Colon (tissue), 2 donors: ENCODE measurements at regions not wholly inside any gene's neighbourhood (a gene's known extent, or its start where the extent isn't known, plus 50 kb on each side); places are given as distances from the start of the nearest gene placed in this dataset.

Experiments
- FAIRE-seq: peaks from 2 replicates; lab custom pipeline; 2012; peaks lifted over from hg19 to GRCh38; lab: Jason Lieb, UNC
- donor health status: control.
- donor health status: control.

DNA sequence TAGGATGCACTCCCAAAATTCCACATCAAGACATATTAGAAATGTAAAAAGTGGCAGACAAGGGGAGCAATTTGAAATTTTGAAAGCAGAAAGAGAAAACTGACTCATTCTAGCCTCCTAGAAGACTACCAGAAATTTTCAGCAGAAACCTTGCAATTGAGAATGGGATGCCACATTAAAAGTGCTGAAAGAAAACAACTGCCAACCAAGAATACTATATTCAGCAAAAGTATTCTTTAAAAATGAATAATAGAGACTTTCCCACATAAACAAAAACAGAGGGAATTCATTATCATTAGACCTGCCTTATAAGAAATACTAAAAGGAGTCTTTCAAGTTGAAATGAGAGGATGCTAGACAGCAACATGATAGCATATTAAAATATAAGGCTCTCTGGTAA lies 78.3 kb upstream of the HTR2A start:
- no peak for FAIRE-seq

DNA sequence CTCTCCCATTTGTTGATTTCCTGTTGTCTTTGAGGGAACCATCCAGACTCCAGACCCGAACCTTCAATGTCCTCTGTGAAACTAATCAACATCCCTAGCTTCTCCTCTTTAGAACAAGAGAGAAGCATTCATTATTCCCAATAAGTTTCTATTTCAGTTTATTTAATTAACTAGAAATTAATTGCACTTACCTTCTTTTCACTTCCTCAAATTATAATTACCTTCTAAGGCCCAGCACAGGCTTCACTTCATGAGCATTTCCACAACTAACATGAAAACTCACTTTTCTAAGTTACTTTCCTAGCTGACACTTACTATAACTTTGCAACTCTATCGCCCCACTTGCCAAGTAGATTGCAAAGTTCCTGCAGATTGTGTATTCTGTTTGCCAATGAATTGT lies 71.6 kb upstream of the HTR2A start:
- FAIRE-seq, result no peak

DNA sequence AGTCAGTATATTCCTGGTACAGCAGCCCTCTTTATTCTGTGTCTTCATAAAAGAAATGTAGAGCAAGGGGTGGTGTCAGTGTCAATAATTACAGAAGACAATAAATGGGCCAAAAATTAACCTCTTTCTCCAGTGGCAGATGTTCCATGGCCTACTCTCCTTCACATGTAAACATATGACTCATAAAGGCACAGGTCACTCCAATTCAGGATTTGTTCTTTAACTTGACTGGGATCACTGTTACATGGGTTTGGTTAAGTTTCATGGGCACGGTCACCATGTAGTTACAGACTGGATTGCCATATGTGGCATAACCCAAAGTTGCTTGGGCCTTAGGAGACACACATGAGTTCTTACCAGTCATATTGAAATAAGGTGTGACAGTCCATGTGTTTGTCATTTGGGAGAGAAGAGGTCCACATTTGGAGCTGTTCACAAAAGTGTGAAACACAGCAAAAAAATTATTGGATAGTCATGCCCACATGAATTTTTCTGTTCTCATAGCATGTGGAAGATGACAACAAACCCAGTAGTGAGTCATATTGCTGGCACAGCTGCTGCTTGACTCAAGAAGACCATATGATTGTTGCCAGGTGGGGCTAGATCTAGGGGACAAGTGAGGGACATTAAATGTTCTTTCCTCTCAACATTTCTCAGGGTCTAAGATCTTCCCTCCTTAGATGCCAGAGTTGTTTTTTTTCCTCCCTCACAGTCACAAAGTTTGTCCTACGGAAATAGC lies 68.1 kb upstream of the HTR2A start:
- no peak for FAIRE-seq

DNA sequence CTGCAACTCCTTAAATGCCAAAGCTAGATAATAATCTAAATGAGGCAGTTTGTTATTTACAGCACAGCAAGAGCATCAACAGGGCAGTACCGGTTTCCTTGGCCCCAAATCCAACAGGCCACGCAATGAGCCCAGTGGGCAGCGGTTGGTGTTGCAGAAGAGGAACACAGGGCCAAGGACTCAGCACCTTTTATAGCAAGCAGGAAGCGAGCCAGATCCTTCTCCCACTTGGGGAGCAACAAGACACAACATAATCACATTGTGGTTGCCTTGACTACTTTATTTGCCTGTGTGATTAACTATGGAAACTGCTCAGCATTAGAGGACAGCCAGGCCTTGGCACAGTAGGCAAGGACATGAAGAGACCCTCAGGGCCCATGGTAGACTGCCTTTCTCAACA lies 67.1 kb upstream of the HTR2A start:
- FAIRE-seq, result no peak

DNA sequence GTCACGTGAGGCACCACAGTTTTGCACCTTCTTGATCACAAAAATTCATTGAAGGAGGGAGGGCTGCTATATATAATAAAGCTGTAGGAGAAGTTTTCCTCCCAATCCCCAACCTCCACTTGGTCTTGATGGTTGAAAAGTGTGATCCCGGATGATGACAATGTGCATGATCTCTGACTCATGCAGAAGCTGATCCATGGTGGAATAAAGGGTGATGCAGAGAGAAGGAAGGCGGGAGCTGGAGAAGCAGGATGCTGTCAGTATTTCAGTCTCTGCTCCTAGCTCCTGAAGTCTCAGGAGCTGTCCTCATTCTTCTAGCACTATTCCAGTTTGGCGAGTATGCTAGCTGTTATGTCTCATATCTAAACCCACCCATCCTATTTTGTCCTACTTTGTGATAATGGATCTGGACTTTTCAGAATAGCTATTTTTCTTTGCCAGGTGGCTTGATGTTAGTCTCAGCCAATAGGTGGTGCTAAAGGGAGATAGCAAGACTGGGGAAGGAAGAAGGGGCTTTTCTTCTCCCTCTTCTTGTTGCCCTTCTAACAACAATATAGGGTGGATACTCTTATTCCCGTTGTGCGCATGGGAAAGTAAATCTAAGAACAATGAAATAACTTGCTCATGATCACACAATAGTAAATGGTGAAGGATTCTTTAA lies 65.6 kb upstream of the HTR2A start:
- no peak for FAIRE-seq

DNA sequence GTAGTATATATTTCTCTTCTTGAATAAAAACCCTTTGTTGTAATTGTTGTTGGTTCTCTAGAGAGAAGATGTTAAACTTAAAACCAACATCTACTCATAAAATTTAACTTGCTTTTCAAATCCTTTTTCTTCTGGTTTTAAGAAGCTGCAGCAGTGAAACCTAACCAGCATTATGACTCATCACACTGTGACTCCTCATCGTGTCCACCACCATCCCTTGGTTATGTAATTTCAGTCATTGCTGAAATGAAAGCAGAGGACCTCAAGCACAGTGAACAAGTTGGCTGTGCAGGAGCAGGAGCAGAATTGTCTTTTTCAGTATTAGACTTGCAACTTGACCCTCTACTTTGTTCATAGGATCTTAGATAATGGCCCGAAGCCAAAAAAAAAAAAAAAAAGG lies 64.9 kb upstream of the HTR2A start:
- no peak for FAIRE-seq

DNA sequence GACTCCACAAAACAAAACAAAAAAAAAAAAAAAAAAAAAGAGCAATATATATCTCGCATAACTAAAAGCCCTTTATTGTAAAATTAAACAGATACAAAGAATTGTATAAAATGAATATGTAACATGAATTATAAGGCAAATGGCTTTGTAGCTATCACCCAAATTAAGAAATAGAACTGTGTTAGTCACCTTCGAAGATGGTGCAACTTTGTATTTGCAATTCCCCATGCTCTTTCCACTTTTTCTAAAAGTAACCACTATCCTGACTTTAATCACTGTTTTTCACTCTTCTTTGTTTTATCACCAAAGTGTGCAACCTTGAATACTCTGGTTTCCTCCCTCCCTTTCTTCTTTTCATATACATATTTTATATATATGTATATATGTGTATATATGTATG lies 57.1 kb upstream of the HTR2A start:
- FAIRE-seq, result peak; percentile 5

DNA sequence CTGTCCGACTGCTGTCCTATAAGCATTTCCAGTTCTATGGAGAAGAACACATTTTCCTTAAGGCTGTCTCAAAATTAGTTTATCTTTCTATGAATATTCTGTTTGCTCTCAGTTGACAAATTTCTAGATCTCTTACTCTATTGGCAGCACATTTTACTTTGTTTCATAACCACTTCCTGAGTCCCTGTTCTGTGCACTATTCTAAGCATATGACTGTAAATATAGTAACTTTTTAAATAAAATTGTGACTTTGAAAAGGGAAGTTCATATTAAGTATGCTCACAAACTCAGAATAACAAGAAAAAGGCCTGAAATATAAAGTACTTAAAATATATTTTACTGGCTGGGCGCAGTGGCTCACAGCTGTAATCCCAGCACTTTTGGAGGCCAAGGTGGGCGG lies 56.5 kb upstream of the HTR2A start:
- no peak for FAIRE-seq

DNA sequence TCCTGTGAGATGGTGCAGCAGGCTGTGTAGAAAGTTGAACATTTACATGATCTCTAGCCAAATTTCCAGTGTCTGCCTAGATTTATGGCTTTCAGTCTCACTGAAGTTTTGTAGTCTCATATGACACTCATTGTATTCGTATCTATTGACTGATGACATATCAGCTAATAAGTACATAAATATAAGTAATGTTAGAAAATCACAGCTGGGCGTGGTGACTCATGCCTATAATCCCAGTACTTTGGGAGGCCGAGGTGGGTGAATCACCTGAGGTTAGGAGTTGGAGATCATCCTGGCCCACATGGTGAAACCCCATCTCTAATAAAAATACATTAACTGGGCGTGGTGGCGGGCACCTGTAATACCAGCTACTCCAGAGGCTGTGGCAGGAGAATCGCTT lies 54.7 kb upstream of the HTR2A start:
- FAIRE-seq, result no peak

DNA sequence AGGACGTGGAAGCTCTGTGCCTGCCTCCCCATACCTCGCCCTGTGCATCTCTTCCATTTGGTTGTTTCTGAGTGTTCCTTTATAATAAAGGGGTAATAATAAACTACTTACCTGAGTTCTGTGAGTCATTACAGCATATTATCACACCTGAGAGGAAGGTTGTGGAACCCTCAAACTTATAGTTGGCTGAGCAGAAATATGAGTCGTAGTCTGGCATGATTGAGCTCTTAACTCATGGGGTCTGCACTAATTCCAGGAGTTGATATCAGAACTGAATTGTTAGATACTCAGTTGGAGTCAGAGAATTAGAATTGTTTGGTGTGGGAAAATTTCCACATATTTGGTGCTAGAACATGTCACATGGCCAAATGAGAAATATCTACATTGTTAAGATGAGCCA lies 52.4 kb upstream of the HTR2A start:
- no peak for FAIRE-seq

DNA sequence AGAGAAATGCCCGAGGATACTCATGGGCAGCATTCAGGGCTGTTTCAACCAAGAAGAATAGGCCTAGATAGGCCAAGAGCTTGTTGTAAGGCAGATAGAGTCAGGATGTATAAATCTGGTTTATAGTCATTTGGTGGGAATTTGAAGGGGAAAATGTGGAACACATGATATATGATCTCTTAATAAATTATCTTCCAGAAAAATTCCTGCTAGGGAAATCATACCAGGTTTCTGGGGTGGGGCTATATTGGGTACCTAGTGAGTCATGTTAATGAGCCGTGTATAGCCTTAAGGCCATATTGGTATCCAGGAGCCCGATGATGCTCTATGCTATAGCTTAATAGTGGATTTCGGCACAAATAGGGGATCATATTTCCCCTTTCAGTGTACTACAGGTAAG lies 51.5 kb upstream of the HTR2A start:
- FAIRE-seq, result no peak

DNA sequence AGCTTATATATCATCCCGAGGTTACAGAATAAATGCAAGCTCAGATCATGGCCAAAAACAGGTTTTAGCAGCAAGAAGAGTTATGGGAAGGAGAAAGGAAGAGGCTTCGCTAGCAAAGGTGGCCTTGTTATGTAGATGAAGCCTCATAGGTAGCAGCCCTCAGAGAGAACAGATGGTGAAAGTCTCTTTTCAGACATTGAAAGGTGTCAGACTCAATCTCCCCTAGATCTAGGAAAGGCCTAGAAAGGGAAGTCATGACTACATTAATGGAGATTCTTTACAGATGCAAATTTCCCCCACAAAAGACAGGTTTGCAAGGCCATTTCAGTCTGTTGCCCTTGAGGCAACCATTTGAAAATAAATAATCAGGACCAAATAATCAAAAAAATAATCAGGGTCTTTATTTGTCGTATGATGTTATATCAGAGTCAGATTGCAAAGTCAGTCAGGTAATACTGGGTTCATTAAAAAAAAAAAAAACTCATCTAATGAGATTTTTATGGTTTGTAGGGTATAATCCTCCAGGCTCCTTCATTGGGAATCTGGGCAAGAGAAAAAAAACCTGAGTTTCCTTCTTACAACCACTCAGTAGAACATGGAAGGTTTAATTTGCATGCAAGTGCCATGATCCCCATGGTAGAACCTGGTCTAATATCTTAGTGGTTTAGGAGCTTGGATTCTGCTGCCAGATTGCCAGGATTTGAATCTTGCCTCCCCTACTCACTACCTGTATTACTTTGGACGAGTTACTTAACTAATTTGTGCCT lies 50.8 kb upstream of the HTR2A start:
- no peak for FAIRE-seq
